Esophagus muscularis mucosa (tissue), 4 donors: ENCODE measurements at regions not wholly inside any gene's neighbourhood (a gene's known extent, or its start where the extent isn't known, plus 50 kb on each side); places are given as distances from the start of the nearest gene placed in this dataset.
A peak's percentile ranks its signal among the peaks of the same experiment; 100 is the strongest.

Experiments used
- DNase-seq: peaks from one replicate; pipeline ENCODE4 v3.0.0-alpha.2; 2017; ENCODE audit errors: extremely low spot score
- H3K27ac ChIP-seq, 4 donors: fragments of 200-600 bp; sonication (generic); replicated peaks in 1 of 4; 1 replicate in 3 of 4; 2 replicates in 1 of 4; pipeline ENCODE4 v1.5.1; 2016 to 2019; ENCODE audit warnings: mild to moderate bottlenecking in 1 of 4
- H3K27me3 ChIP-seq, 4 donors: fragments of 200-600 bp; sonication (generic); one replicate each; pipeline versions ENCODE4 v1.5.1 to v1.6.0; 2016 to 2019
- H3K36me3 ChIP-seq, 4 donors: fragments of 200-600 bp; sonication (generic); one replicate each; pipeline ENCODE4 v1.5.1; 2016 to 2019
- H3K4me1 ChIP-seq, 4 donors: fragments of 200-600 bp; sonication (generic); one replicate each; pipeline ENCODE4 v1.5.1; 2016 to 2019
- H3K4me3 ChIP-seq, 4 donors: fragments of 200-600 bp; sonication (generic); 1 replicate in 2 of 4; 2 replicates in 2 of 4; pipeline ENCODE4 v1.5.1; 2016 to 2019; ENCODE audit warnings: mild to moderate bottlenecking in 4 of 4, moderate library complexity in 1 of 4
- H3K9me3 ChIP-seq, 4 donors: fragments of 200-600 bp; sonication (generic); 1 replicate in 3 of 4; 2 replicates in 1 of 4; pipeline ENCODE4 v1.5.1; 2016 to 2019
- EP300 ChIP-seq: sonication (generic); formaldehyde crosslinking; IDR thresholded peaks from one replicate; pipeline ENCODE4 v1.6.1; 2017; ENCODE audit warnings: antibody characterized with exemption
- POLR2A ChIP-seq: fragments of 450-650 bp; IDR thresholded peaks from one replicate; pipeline ENCODE4 v1.6.1; 2017; ENCODE audit warnings: antibody characterized with exemption, moderate library complexity, mild to moderate bottlenecking, low read depth
- POLR2AphosphoS5 ChIP-seq, 2 donors: sonication (generic); formaldehyde crosslinking; IDR thresholded peaks; one replicate each; pipeline ENCODE4 v1.6.1; 2017; ENCODE audit warnings: antibody characterized with exemption in 2 of 2
- WGBS: methylation state at CpG from one replicate; pipeline ENCODE4 v1.1.5; 2018; 5-methylcytosine and 5-hydroxymethylcytosine counted together
- intact Hi-C: fragments of 100-400 bp; cut with DNase I; formaldehyde crosslinking; loops from one replicate; pipeline ENCODE4 v1.15.1; 2023
- TF ChIP-seq, protein P1 (sequence below), 3 experiments: fragments of 200-600 bp in 2 of 3; fragments of 450-650 bp in 1 of 3; sonication (generic) in 2 of 3; IDR thresholded peaks; one replicate each; pipeline ENCODE4 v1.5.1; 2017 to 2019; ENCODE audit warnings: antibody characterized with exemption in 3 of 3, mild to moderate bottlenecking in 2 of 3, moderate library complexity in 1 of 3

DNA sequence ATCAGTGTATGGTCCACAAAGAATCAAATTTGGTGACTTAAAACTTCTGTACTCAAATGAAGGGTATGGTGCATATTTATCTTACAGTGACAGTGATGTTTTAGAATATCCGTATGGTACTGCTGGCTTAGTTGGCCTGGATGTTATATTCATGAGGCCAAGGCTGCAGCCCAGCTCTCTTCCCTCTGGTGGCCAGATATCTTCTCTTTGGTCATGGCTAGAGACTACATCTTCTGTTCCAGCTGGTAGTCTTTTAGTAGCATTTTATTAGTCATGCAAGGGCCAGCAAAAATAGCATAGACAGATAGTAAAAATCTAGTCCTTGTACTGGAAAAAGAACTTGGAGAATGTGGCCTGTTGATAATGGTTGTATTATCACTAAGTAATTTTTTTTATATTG is 124.0 kb upstream of the ROPN1 start:
- no peak for DNase-seq
- TF ChIP-seq POLR2AphosphoS5 (IDR thresholded peaks at IDR 0.05): no peak
- TF ChIP-seq POLR2A: no peak
- no peak for TF ChIP-seq EP300
- TF ChIP-seq, protein P1, sequence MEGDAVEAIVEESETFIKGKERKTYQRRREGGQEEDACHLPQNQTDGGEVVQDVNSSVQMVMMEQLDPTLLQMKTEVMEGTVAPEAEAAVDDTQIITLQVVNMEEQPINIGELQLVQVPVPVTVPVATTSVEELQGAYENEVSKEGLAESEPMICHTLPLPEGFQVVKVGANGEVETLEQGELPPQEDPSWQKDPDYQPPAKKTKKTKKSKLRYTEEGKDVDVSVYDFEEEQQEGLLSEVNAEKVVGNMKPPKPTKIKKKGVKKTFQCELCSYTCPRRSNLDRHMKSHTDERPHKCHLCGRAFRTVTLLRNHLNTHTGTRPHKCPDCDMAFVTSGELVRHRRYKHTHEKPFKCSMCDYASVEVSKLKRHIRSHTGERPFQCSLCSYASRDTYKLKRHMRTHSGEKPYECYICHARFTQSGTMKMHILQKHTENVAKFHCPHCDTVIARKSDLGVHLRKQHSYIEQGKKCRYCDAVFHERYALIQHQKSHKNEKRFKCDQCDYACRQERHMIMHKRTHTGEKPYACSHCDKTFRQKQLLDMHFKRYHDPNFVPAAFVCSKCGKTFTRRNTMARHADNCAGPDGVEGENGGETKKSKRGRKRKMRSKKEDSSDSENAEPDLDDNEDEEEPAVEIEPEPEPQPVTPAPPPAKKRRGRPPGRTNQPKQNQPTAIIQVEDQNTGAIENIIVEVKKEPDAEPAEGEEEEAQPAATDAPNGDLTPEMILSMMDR (IDR thresholded peaks at IDR 0.05): no peak
- H3K36me3 ChIP-seq: no peaks in the 10 kb centered on the region
- peaks cover 16 to 29% (median 23%) of the 10 kb centered on the region in 4 donors for H3K4me1 ChIP-seq
- no peaks in the 10 kb centered on the region for H3K9me3 ChIP-seq
- H3K27me3 ChIP-seq: no peaks in the 10 kb centered on the region
- WGBS: 57% methylated on average over 1 of the region's 1 CpG
- intact Hi-C loops: no loop called here
- H3K27ac ChIP-seq: no peak overlapping the region
- no peak overlapping the region for H3K4me3 ChIP-seq

DNA sequence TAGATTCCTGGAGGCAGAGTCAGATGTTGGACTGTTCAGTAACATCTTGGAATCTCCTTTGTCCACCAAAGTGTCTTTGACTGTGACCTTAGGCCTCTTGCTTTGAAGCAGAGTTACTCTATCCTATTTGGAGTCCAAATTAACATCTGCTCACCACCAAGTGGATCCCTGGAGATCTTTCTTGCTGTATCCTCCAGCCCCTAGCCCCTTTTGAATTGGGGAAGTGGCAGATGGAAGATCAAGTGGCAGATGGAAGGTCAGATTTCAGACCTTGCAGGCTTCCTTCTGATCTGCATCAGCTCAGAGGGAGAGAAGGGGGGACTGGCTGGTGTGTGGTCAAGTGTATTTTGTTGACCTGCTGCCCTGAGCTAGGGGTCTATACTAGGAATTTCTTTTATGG is 125.0 kb upstream of the ROPN1 start:
- TF ChIP-seq EP300 (no peak), POLR2A (no peak), POLR2AphosphoS5 (IDR thresholded peaks at IDR 0.05) (no peak)
- TF ChIP-seq, protein P1 (IDR thresholded peaks at IDR 0.05): no peak
- Histone ChIP-seq H3K36me3 (no peaks in the 10 kb centered on the region), H3K4me1 (peaks cover 20 to 30% (median 26%) of the 10 kb centered on the region in 4 donors), H3K9me3 (no peaks in the 10 kb centered on the region), H3K4me3 (no peak overlapping the region), H3K27me3 (no peaks in the 10 kb centered on the region), H3K27ac (no peak overlapping the region)
- intact Hi-C loops: no loop called here
- no peak for DNase-seq

DNA sequence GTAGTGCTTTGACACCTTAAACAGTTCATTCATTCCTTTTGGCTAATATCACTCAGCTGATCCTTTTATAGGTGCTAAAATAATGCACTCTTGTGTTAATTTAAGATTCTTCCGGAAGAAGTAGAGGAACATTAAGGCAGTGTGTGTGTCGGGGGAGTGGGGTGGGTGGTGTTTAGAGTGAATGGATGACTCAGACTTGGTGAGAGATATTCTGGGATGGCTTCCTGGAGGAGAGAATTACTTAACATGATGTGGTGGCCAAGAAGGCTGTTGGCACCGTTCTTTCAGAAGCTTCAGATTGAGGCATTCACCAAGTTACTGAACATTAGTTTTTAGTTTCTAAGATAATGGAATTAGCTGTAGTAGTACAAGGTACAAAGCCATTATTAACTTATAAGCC is 125.6 kb upstream of the ROPN1 start:
- peak in 1 of 2 donors; percentile 11 for TF ChIP-seq POLR2AphosphoS5 (IDR thresholded peaks at IDR 0.05)
- TF ChIP-seq, protein P1 (IDR thresholded peaks at IDR 0.05): no peak
- no peak for TF ChIP-seq EP300
- TF ChIP-seq POLR2A: no peak
- WGBS: 29% methylated on average over 3 of the region's 3 CpGs
- no peak for DNase-seq
- no peaks in the 10 kb centered on the region for H3K27me3 ChIP-seq
- intact Hi-C loops: no loop called here
- H3K9me3 ChIP-seq: no peaks in the 10 kb centered on the region
- no peak overlapping the region for H3K27ac ChIP-seq
- no peaks in the 10 kb centered on the region for H3K36me3 ChIP-seq
- no peak overlapping the region for H3K4me3 ChIP-seq
- H3K4me1 ChIP-seq: peaks cover 21 to 33% (median 27%) of the 10 kb centered on the region in 4 donors

DNA sequence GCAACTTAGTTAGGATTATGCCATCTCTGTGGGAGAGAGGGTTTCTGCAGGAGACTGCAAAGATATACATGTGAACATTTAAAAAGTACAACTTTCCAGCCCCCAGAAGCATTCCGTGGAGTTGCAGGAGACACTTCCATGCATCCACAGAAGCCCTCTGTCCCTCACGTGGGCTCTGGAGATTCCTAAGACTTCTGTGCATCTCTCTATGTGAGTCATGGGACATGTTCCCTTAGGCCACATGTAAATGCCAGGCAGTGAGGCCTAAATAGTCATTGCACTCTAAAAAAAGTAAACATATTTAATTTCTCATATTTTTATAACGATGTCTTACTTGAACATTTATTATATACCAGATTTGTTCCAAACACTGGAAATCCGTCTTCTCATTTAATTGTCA is 126.5 kb upstream of the ROPN1 start:
- WGBS: 81% methylated on average over 4 of the region's 4 CpGs
- no peak overlapping the region for H3K4me3 ChIP-seq
- intact Hi-C loops: no loop called here
- TF ChIP-seq, protein P1 (IDR thresholded peaks at IDR 0.05): no peak
- TF ChIP-seq POLR2A (no peak), EP300 (no peak), POLR2AphosphoS5 (IDR thresholded peaks at IDR 0.05) (no peak)
- no peaks in the 10 kb centered on the region for H3K27me3 ChIP-seq
- H3K27ac ChIP-seq: no peak overlapping the region
- DNase-seq: no peak
- no peaks in the 10 kb centered on the region for H3K9me3 ChIP-seq
- H3K36me3 ChIP-seq: no peaks in the 10 kb centered on the region
- H3K4me1 ChIP-seq: peaks cover 21 to 33% (median 27%) of the 10 kb centered on the region in 4 donors

DNA sequence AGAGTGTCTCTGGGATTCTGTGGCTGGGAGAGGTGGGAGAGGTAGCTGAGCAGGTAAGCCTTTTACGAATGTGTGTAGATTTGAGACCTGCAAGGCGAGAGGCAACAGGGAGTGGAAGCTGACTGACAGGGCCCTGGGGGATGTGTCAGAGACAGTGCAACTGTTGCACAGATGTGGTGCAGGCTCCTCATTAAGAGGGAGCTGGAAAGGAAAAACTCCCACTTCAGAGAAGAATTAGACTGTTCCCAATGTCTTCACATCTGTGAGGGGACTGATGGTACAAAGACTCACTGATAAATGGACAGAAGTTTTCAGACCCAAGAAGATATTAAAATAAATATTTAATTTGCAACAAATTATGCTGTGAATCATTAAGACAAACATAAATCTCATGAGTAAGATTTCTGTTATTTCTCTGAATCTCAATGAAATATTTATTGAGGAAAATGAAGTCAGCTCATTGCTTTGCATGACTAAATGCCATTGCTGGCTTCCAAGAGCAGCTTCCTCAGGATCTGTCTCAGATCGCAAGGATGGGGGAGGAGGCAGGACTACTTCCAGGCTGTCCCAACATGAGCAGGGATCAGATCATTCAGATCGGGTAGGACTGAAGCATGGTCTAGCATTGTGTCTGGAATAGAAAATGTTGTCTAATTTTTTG is 127.3 kb upstream of the ROPN1 start:
- intact Hi-C loops: no loop called here
- TF ChIP-seq EP300 (no peak), POLR2A (no peak)
- TF ChIP-seq, protein P1 (IDR thresholded peaks at IDR 0.05): no peak
- 68% methylated on average over 4 of the region's 4 CpGs for WGBS
- no peak for DNase-seq
- no peak overlapping the region for H3K27ac ChIP-seq
- no peaks in the 10 kb centered on the region for H3K36me3 ChIP-seq
- H3K4me3 ChIP-seq: no peak overlapping the region
- H3K9me3 ChIP-seq: no peaks in the 10 kb centered on the region
- H3K27me3 ChIP-seq: no peaks in the 10 kb centered on the region
- H3K4me1 ChIP-seq: peaks cover 21 to 33% (median 27%) of the 10 kb centered on the region in 4 donors
